AG04449 (cell line): ENCODE measurements at regions not wholly inside any gene's neighbourhood (a gene's known extent, or its start where the extent isn't known, plus 50 kb on each side); places are given as distances from the start of the nearest gene placed in this dataset.
A peak's percentile ranks its signal among the peaks of the same experiment; 100 is the strongest.

Experiments
- CTCF ChIA-PET: fragments of 350-600 bp; formaldehyde crosslinking; extraction: SDS; loops from one replicate; lab custom pipeline; 2021; ENCODE audit warnings: antibody characterized with exemption; lab: Yijun Ruan, JAX
- POLR2A ChIA-PET: fragments of 400-600, 350-600 bp; formaldehyde crosslinking; extraction: SDS; loops from one replicate; lab custom pipeline; 2020; ENCODE audit warnings: antibody characterized with exemption, inconsistent platforms; lab: Yijun Ruan, JAX
- DNase-seq: peaks from one replicate; pipeline ENCODE4 v3.0.0-alpha.2; 2010; ENCODE audit warnings: low read depth, low spot score
- H3K4me3 ChIP-seq: 2 replicates; pipeline ENCODE4 v1.5.1; 2011; ENCODE audit warnings: low read depth, mild to moderate bottlenecking, control low read depth, low read length
- TF ChIP-seq, protein P1 (sequence below): IDR thresholded peaks from one replicate; pipeline ENCODE4 v1.5.1; 2011; ENCODE audit warnings: mild to moderate bottlenecking, moderate library complexity, low read length, control low read depth, inconsistent platforms; ENCODE audit not compliant: insufficient read depth; ENCODE audit errors: missing control alignments

DNA sequence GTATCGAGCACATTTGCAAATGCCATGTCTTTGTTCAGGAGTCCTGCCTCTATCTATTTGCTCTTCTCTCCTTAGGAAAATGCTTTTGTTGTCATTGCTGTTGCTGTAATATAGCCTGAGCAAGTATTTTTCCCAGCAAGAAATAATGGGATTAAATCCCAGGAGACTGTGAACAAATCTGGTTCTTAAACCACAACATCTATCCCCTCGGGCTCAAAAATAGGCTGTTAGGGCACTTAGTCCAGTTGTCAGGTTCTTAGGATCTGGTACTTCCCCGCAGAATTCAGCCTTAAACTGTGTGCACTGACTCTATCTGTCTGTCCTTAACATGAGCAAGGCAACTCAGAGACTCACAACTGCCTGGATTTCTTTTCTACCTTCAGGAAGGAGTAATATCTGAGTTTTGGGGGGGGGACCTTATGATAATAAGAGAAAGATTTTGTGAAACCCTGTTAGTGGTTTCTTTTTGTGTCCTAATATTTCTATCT is 437.5 kb downstream of the HTR1B start:
- DNase-seq, result no peak
- CTCF ChIA-PET, result no interaction called here

DNA sequence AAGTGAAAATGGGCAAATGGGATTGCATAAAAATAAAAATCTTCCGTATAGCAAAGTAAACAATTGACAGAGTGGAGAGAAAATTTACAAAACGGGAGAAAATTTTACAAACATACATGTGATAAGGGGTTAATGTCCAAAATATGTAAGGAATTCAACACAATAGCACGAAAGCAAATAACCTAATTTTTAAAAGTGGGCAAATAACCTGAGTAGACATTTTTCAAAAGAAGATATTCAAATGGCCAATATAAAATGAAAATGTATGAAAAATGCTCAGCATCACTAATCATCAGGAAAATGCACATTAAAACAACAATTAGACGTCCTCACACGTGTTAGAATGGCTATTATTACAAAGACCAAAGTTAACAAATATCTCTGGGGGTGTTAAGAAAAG is 441.5 kb downstream of the HTR1B start:
- ChIA-PET POLR2A (no interaction called here), CTCF (no interaction called here)
- TF ChIP-seq, protein P1, sequence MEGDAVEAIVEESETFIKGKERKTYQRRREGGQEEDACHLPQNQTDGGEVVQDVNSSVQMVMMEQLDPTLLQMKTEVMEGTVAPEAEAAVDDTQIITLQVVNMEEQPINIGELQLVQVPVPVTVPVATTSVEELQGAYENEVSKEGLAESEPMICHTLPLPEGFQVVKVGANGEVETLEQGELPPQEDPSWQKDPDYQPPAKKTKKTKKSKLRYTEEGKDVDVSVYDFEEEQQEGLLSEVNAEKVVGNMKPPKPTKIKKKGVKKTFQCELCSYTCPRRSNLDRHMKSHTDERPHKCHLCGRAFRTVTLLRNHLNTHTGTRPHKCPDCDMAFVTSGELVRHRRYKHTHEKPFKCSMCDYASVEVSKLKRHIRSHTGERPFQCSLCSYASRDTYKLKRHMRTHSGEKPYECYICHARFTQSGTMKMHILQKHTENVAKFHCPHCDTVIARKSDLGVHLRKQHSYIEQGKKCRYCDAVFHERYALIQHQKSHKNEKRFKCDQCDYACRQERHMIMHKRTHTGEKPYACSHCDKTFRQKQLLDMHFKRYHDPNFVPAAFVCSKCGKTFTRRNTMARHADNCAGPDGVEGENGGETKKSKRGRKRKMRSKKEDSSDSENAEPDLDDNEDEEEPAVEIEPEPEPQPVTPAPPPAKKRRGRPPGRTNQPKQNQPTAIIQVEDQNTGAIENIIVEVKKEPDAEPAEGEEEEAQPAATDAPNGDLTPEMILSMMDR, result no peak
- no peak overlapping the region for H3K4me3 ChIP-seq
- no peak for DNase-seq

More for the DNA sequence above, 437.5 kb downstream of the HTR1B start:
- POLR2A ChIA-PET, result no interaction called here
- no peak overlapping the region for H3K4me3 ChIP-seq
- TF ChIP-seq, protein P1, result no peak

DNA sequence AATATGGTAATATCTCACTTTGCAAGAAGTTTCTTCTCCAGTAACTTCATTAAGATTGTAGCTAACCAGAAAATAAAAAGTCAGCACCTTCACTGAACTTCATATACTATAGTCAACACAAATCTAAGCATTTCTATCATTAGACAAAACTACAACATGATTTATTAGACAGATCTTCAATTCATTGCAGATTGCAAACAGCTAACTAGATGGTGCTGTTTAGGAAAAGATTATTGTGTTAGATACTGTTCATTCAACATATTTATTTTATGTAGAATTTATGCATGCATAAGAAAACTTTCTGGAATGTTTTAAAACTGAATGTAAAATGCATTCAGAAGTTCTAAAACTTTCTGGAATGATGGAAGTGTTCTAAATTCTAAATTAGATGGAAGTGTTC is 442.1 kb downstream of the HTR1B start:
- CTCF ChIA-PET, result no interaction called here
- DNase-seq, result no peak
- TF ChIP-seq, protein P1, result no peak

DNA sequence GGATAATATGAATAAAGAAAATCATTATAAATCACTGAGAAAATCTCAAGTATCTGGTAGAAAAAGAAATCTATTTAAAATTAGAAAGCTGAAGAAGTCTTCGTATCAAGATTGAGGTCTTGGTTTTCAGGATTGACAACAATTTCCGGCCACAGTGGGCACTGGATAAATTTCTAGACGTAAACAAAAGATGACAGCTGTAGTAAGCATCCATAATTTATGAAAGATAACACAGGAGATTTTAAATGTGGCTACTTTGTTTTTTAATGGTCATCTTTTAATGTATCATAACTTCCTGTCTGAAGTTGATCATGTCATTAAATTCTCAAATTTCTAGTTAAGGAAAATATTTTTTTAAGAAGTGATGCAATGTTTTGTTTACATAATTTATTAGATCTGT is 444.2 kb downstream of the HTR1B start:
- no peak for DNase-seq
- TF ChIP-seq, protein P1, result no peak
- POLR2A ChIA-PET, result no interaction called here
- H3K4me3 ChIP-seq, result no peak overlapping the region
- CTCF ChIA-PET, result no interaction called here

More for the DNA sequence above, 442.1 kb downstream of the HTR1B start:
- H3K4me3 ChIP-seq, result no peak overlapping the region
- POLR2A ChIA-PET, result no interaction called here

DNA sequence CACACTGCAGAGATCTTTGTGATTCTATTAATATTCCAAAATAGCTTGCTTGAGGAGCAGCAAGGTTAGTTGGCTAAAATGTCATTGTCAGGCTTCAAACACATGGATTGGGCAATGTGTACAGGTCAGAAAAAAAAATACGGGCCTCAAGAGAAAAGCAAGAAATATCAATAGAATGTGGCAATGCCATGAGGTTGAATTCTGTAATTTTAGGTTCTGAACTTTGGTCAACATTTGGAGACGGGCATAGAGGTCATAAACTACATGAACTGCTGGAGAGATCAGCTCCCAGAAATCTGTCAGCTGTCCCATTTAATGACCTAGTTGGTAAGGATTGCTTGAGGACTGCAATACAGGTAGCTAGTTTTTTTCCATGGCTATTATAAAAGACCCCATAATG is 445.8 kb downstream of the HTR1B start:
- ChIA-PET CTCF (no interaction called here), POLR2A (no interaction called here)
- no peak overlapping the region for H3K4me3 ChIP-seq
- TF ChIP-seq, protein P1, result no peak
- DNase-seq, result no peak

DNA sequence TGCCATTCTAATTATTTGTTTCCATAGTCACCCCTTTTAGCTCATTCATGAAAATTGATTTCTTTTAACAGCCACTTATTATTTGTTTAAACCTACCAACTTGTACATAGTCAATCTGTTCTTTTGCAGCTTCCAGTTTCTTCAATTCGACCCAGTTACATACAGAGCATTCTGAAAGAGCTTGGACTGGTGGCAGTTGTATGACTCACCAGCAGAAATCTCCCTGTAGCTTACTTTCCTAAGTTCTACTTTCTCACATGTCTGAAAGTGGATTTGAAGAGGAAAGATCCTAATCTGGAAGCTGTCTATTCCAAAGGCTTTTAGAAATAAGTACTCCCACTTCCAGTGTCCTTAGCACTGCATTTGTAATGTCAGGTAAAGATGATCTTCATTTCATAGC is 447.9 kb downstream of the HTR1B start:
- H3K4me3 ChIP-seq, result no peak overlapping the region
- ChIA-PET CTCF (interaction anchor here (1.2 kb wide), 1 partner anchor 13 kb away, joined by 3 read pairs; no protein-coding TSS in a partner anchor), POLR2A (no interaction called here)
- TF ChIP-seq, protein P1, result no peak
- peak; percentile 21 for DNase-seq
